ENCODE measurements at regions not wholly inside any gene's neighbourhood (a gene's known extent, or its start where the extent isn't known, plus 50 kb on each side); places are given as distances from the start of the nearest gene placed in this dataset.
"Not testable (repeated sequence)": the region's sequence is repeated elsewhere in the genome, so short reads cannot be mapped to it uniquely, and the experiment has no call there.

- no peak for TF ChIP-seq CTCF (IDR thresholded peaks at IDR 0.05; ENCODE audit: low read depth, low read length, missing control alignments)
- no peak overlapping the region for H3K27ac ChIP-seq
- H3K4me3 ChIP-seq (ENCODE audit: low read depth, low read length), result no peak overlapping the region
- in situ Hi-C loops (cut with HindIII; ENCODE audit: low pct_ligation_motif_present, low sequenced_read_pairs), result no loop called here
- no peak for DNase-seq
- no peaks in the 10 kb centered on the region for H3K27me3 ChIP-seq (replicated peaks)
- no peaks in the 10 kb centered on the region for H3K36me3 ChIP-seq (replicated peaks)
Measured at GRCh38 chr3:145490088-145491048, 670.6 kb downstream of the PLOD2 start.

DNA sequence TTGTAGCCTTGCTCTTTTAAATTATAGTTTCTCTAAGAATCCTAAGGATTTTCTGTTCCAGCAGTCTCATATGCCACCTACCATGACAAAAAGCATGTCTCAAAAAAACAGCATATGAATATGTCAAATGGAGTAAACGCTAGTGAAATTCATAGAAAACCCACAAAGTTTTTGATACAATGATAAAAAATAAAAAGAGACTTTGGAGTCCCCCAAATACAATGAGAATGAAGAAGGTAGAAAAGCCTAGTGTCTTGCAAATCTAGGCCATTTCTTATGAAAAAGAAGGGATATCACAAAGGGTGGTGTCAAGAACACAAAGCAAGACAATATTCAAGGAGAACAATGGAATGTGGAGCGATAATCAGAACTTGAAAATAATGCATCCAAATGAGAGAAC is 668.5 kb downstream of the PLOD2 start:
- H3K27ac ChIP-seq, result no peak overlapping the region
- in situ Hi-C loops (cut with HindIII; ENCODE audit: low pct_ligation_motif_present, low sequenced_read_pairs), result no loop called here
- no peak for TF ChIP-seq CTCF (IDR thresholded peaks at IDR 0.05; ENCODE audit: low read depth, low read length, missing control alignments)
- no peaks in the 10 kb centered on the region for H3K36me3 ChIP-seq (replicated peaks)
- no peak overlapping the region for H3K4me3 ChIP-seq (ENCODE audit: low read depth, low read length)
- DNase-seq, result no peak
- no peaks in the 10 kb centered on the region for H3K27me3 ChIP-seq (replicated peaks)

GRCh38 chr3:145517416-145517815 is 643.6 kb downstream of the PLOD2 start:
- H3K27ac ChIP-seq; H3K27me3 ChIP-seq (replicated peaks); H3K36me3 ChIP-seq (replicated peaks); H3K4me3 ChIP-seq (ENCODE audit: low read depth, low read length); DNase-seq; in situ Hi-C loops (cut with HindIII; ENCODE audit: low pct_ligation_motif_present, low sequenced_read_pairs): not testable (repeated sequence)

- no peak overlapping the region for H3K27ac ChIP-seq
- no peaks in the 10 kb centered on the region for H3K27me3 ChIP-seq (replicated peaks)
- no peak for DNase-seq
- no peak for TF ChIP-seq CTCF (IDR thresholded peaks at IDR 0.05; ENCODE audit: low read depth, low read length, missing control alignments)
- no peak overlapping the region for H3K4me3 ChIP-seq (ENCODE audit: low read depth, low read length)
- in situ Hi-C loops (cut with HindIII; ENCODE audit: low pct_ligation_motif_present, low sequenced_read_pairs), result no loop called here
- H3K36me3 ChIP-seq (replicated peaks), result no peaks in the 10 kb centered on the region
Measured at GRCh38 chr3:145518639-145519038, 642.3 kb downstream of the PLOD2 start.

GRCh38 chr3:145519398-145520047 is 641.5 kb downstream of the PLOD2 start:
- no peak for DNase-seq
- no peak for TF ChIP-seq CTCF (IDR thresholded peaks at IDR 0.05; ENCODE audit: low read depth, low read length, missing control alignments)
- Histone ChIP-seq H3K27me3 (replicated peaks) (no peaks in the 10 kb centered on the region), H3K27ac (no peak overlapping the region), H3K4me3 (ENCODE audit: low read depth, low read length) (no peak overlapping the region), H3K36me3 (replicated peaks) (no peaks in the 10 kb centered on the region)
- in situ Hi-C loops (cut with HindIII; ENCODE audit: low pct_ligation_motif_present, low sequenced_read_pairs), result no loop called here

DNA sequence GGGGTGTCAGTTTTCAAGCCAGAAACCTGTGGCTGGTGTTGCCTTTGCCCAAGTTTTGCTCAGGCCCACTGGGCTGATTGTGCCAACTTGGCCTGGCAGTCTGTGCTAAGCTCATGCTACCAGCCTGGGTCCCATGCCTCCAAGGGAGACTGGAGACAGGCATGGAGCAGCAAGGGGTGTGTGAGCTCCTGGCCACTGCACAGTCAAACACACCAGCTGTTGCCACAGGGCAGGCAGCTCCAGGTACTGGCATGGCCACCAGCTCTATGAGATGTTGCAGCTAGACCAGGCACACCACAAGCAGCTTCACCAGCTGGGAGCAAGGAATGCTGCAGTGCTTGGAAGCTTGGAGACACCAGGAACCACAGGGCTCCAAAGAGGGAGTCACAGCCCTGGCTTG is 638.8 kb downstream of the PLOD2 start:
- DNase-seq, result no peak
- H3K4me3 ChIP-seq (ENCODE audit: low read depth, low read length), result no peak overlapping the region

More for the DNA sequence above, 638.8 kb downstream of the PLOD2 start:
- TF ChIP-seq CTCF (IDR thresholded peaks at IDR 0.05; ENCODE audit: low read depth, low read length, missing control alignments), result no peak
- no peak overlapping the region for H3K27ac ChIP-seq
- no peaks in the 10 kb centered on the region for H3K27me3 ChIP-seq (replicated peaks)
- in situ Hi-C loops (cut with HindIII; ENCODE audit: low pct_ligation_motif_present, low sequenced_read_pairs), result no loop called here
- no peaks in the 10 kb centered on the region for H3K36me3 ChIP-seq (replicated peaks)
